Mammary epithelial cell (primary cell): ENCODE measurements at regions not wholly inside any gene's neighbourhood (a gene's known extent, or its start where the extent isn't known, plus 50 kb on each side); places are given as distances from the start of the nearest gene placed in this dataset.

ENCODE experiments used
- CTCF ChIP-seq, 2 donors: IDR thresholded peaks in 1 of 2; conservative IDR thresholded peaks in 1 of 2; 2 replicates each; pipeline ENCODE4 v1.5.1; 2011 to 2012; ENCODE audit warnings: inconsistent platforms in 2 of 2, low read length in 2 of 2, mild to moderate bottlenecking in 2 of 2, control low read depth in 1 of 2, low read depth in 1 of 2; ENCODE audit not compliant: insufficient read depth in 1 of 2; ENCODE audit errors: extremely low read depth in 1 of 2
- EZH2 ChIP-seq: IDR thresholded peaks from 2 replicates; pipeline ENCODE4 v1.6.1; 2012; ENCODE audit warnings: low read length, inconsistent platforms, borderline replicate concordance

GRCh38 chr5:89020926-89021610 lies 138.1 kb upstream of the MEF2C start:
- TF ChIP-seq CTCF (conservative IDR thresholded peaks at IDR 0.05 in 1 of 2, IDR thresholded peaks at IDR 0.05 in 1 of 2; ENCODE audit: extremely low read depth in 1 of 2, insufficient read depth in 1 of 2, low read depth in 1 of 2, low read length in 2 of 2) (no peak), EZH2 (no peak)
